Mesenchymal stem cell (in vitro differentiated cells and primary cell): ENCODE measurements at regions not wholly inside any gene's neighbourhood (a gene's known extent, or its start where the extent isn't known, plus 50 kb on each side); places are given as distances from the start of the nearest gene placed in this dataset.

Source experiments
- DNase-seq: peaks from one replicate; pipeline ENCODE4 v3.0.0-alpha.2; 2013
- H2AFZ ChIP-seq: one replicate; pipeline ENCODE4 v1.6.1; 2013; ENCODE audit warnings: low read depth, mild to moderate bottlenecking, control low read depth, inconsistent platforms, low read length, moderate library complexity
- H2AK5ac ChIP-seq: 2 replicates; pipeline ENCODE4 v1.6.1; 2013; ENCODE audit warnings: low read length, moderate library complexity, mild to moderate bottlenecking, inconsistent platforms; ENCODE audit not compliant: severe bottlenecking
- H2BK120ac ChIP-seq: one replicate; pipeline ENCODE4 v1.6.1; 2013; ENCODE audit warnings: low read depth, mild to moderate bottlenecking, inconsistent platforms, low read length, moderate library complexity
- H2BK12ac ChIP-seq, 2 experiments: one replicate each; pipeline ENCODE4 v1.6.1; 2013; ENCODE audit warnings: inconsistent platforms in 2 of 2, low read length in 2 of 2, mild to moderate bottlenecking in 2 of 2, moderate library complexity in 2 of 2, control low read depth in 1 of 2
- H2BK15ac ChIP-seq: one replicate; pipeline ENCODE4 v1.6.1; 2013; ENCODE audit warnings: mild to moderate bottlenecking, low read depth, inconsistent platforms; ENCODE audit not compliant: poor library complexity, severe bottlenecking
- H2BK5ac ChIP-seq: 2 replicates; pipeline ENCODE4 v1.6.1; 2013; ENCODE audit warnings: low read depth, mild to moderate bottlenecking, low read length, control low read depth, inconsistent platforms; ENCODE audit not compliant: poor library complexity, severe bottlenecking
- H3K14ac ChIP-seq, 2 experiments: one replicate each; pipeline ENCODE4 v1.6.1; 2013; ENCODE audit warnings: inconsistent platforms in 2 of 2, low read length in 2 of 2, control low read depth in 1 of 2, mild to moderate bottlenecking in 1 of 2, moderate library complexity in 1 of 2
- H3K18ac ChIP-seq, 2 experiments: one replicate each; pipeline ENCODE4 v1.6.1; 2013; ENCODE audit warnings: inconsistent platforms in 2 of 2, low read length in 2 of 2, control low read depth in 1 of 2, low read depth in 1 of 2, mild to moderate bottlenecking in 1 of 2
- H3K23ac ChIP-seq, 2 experiments: one replicate each; pipeline ENCODE4 v1.6.1; 2013; ENCODE audit warnings: inconsistent platforms in 2 of 2, low read length in 2 of 2, mild to moderate bottlenecking in 2 of 2, moderate library complexity in 2 of 2, control low read depth in 1 of 2
- H3K27ac ChIP-seq: 2 replicates; pipeline ENCODE4 v1.5.1; 2013; ENCODE audit warnings: mild to moderate bottlenecking, moderate library complexity, low read length, control low read depth, inconsistent platforms; ENCODE audit not compliant: poor library complexity, severe bottlenecking
- H3K27me3 ChIP-seq, 2 experiments: 2 replicates each; pipeline versions ENCODE4 v1.6.1 to v1.7.0; 2013; ENCODE audit warnings: low read length in 2 of 2, mild to moderate bottlenecking in 2 of 2, moderate library complexity in 2 of 2, control low read depth in 1 of 2, inconsistent platforms in 1 of 2; ENCODE audit not compliant: control insufficient read depth in 1 of 2, insufficient read depth in 1 of 2
- H3K36me3 ChIP-seq, 2 experiments: 2 replicates each; pipeline versions ENCODE4 v1.6.1 to v1.7.0; 2013; ENCODE audit warnings: low read length in 2 of 2, control low read depth in 1 of 2, inconsistent platforms in 1 of 2, low read depth in 1 of 2, mild to moderate bottlenecking in 1 of 2; ENCODE audit not compliant: insufficient read depth in 2 of 2, control insufficient read depth in 1 of 2
- H3K4ac ChIP-seq, 2 experiments: one replicate each; pipeline ENCODE4 v1.6.1; 2013; ENCODE audit warnings: inconsistent platforms in 2 of 2, low read length in 2 of 2, mild to moderate bottlenecking in 2 of 2, moderate library complexity in 2 of 2, control low read depth in 1 of 2, low read depth in 1 of 2
- H3K4me1 ChIP-seq: 2 replicates; pipeline ENCODE4 v1.6.1; 2013; ENCODE audit warnings: low read depth, low read length, control low read depth; ENCODE audit not compliant: control insufficient read depth, insufficient read depth
- H3K4me2 ChIP-seq: 2 replicates; pipeline ENCODE4 v1.6.1; 2013; ENCODE audit warnings: low read length, mild to moderate bottlenecking, inconsistent platforms; ENCODE audit not compliant: poor library complexity, severe bottlenecking
- H3K4me3 ChIP-seq, 2 experiments: 2 replicates each; pipeline versions ENCODE4 v1.5.1 to v1.7.0; 2013; ENCODE audit warnings: low read length in 2 of 2, mild to moderate bottlenecking in 2 of 2, control low read depth in 1 of 2, low read depth in 1 of 2; ENCODE audit not compliant: insufficient read depth in 1 of 2
- H3K79me1 ChIP-seq: replicated peaks from 2 replicates; pipeline ENCODE4 v1.6.1; 2013; ENCODE audit warnings: mild to moderate bottlenecking, control low read depth, low read length, inconsistent platforms; ENCODE audit not compliant: poor library complexity, severe bottlenecking
- H3K9ac ChIP-seq: 2 replicates; pipeline ENCODE4 v1.7.0; 2013; ENCODE audit warnings: mild to moderate bottlenecking, low read length, moderate library complexity
- H3K9me3 ChIP-seq: 2 replicates; pipeline ENCODE4 v1.7.0; 2013; ENCODE audit warnings: mild to moderate bottlenecking, low read length; ENCODE audit not compliant: control insufficient read depth
- H4K8ac ChIP-seq: one replicate; pipeline ENCODE4 v1.6.1; 2013; ENCODE audit warnings: inconsistent platforms, mild to moderate bottlenecking, low read length, moderate library complexity
- H4K91ac ChIP-seq: one replicate; pipeline ENCODE4 v1.6.1; 2013; ENCODE audit warnings: mild to moderate bottlenecking, low read length, inconsistent platforms
- WGBS: methylation state at CpG from one replicate; pipeline ENCODE4 v1.1.7; 2013; ENCODE audit warnings: mixed read lengths; 5-methylcytosine and 5-hydroxymethylcytosine counted together

GRCh38 chr6:92174398-92175073 is 1244.8 kb downstream of the EPHA7 start:
- Histone ChIP-seq H3K14ac (no peak overlapping the region), H3K9me3 (no peaks in the 10 kb centered on the region), H2BK5ac (no peak overlapping the region)

GRCh38 chr6:92169506-92169905 is 1249.9 kb downstream of the EPHA7 start:
- Histone ChIP-seq H3K27me3 (no peaks in the 10 kb centered on the region), H2BK120ac (no peak overlapping the region), H3K18ac (no peak overlapping the region), H4K8ac (no peak overlapping the region), H2BK12ac (no peak overlapping the region), H3K9ac (no peak overlapping the region), H4K91ac (no peak overlapping the region), H3K4ac (no peak overlapping the region), H2AFZ (no peak overlapping the region), H3K4me1 (no peaks in the 10 kb centered on the region), H3K23ac (no peak overlapping the region), H3K14ac (no peak overlapping the region), H3K4me3 (no peak overlapping the region), H2AK5ac (no peak overlapping the region), H2BK5ac (no peak overlapping the region), H3K36me3 (no peaks in the 10 kb centered on the region), H3K4me2 (no peak overlapping the region), H3K9me3 (peaks cover 5% of the 10 kb centered on the region), H2BK15ac (no peak overlapping the region), H3K27ac (no peak overlapping the region), H3K79me1 (no peaks in the 10 kb centered on the region)
- no peak for DNase-seq
- no CpG with 5 or more reads among the region's 1 CpG for WGBS

More at GRCh38 chr6:92174398-92175073, 1244.8 kb downstream of the EPHA7 start:
- Histone ChIP-seq H3K18ac (no peak overlapping the region), H4K91ac (no peak overlapping the region), H3K4ac (no peak overlapping the region), H2BK15ac (no peak overlapping the region), H2BK120ac (no peak overlapping the region), H3K27me3 (no peaks in the 10 kb centered on the region), H3K4me3 (no peak overlapping the region), H3K79me1 (no peaks in the 10 kb centered on the region), H3K23ac (no peak overlapping the region), H3K27ac (peak overlapping the region; percentile 37), H2BK12ac (no peak overlapping the region), H3K4me2 (no peak overlapping the region), H3K36me3 (no peaks in the 10 kb centered on the region), H3K9ac (no peak overlapping the region), H2AFZ (no peak overlapping the region), H2AK5ac (no peak overlapping the region), H4K8ac (no peak overlapping the region), H3K4me1 (peaks cover 2% of the 10 kb centered on the region)
- no peak for DNase-seq
- WGBS: 90% methylated on average over 6 of the region's 6 CpGs

DNA sequence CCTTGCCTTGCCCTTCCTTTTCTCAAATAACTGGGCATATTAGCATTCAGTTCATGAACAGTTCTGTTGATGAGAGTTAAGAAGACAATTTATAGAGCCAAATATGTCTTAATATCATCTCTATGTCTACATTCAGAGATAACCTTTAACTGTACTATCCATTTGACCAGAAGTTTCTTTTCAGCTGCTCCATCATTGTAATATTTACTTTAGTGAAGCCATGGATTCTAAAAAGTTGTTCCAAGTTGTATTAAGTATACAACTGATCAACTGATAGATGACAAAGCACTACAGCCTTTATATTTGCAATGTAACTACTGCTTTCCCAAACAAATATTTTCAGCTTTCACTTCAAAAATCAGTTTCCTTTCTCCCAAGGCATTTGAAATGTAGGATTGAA is 1252.7 kb downstream of the EPHA7 start:
- Histone ChIP-seq H3K9me3 (peaks cover 5% of the 10 kb centered on the region), H4K8ac (no peak overlapping the region), H3K14ac (no peak overlapping the region), H3K4me3 (no peak overlapping the region), H3K27me3 (no peaks in the 10 kb centered on the region), H4K91ac (no peak overlapping the region), H2AK5ac (no peak overlapping the region), H2BK120ac (no peak overlapping the region), H2BK5ac (no peak overlapping the region), H2BK15ac (no peak overlapping the region), H2AFZ (no peak overlapping the region), H3K27ac (no peak overlapping the region), H3K18ac (no peak overlapping the region), H2BK12ac (no peak overlapping the region), H3K4ac (no peak overlapping the region), H3K23ac (no peak overlapping the region), H3K36me3 (no peaks in the 10 kb centered on the region), H3K4me1 (no peaks in the 10 kb centered on the region), H3K79me1 (no peaks in the 10 kb centered on the region), H3K9ac (no peak overlapping the region), H3K4me2 (no peak overlapping the region)
- no peak for DNase-seq

DNA sequence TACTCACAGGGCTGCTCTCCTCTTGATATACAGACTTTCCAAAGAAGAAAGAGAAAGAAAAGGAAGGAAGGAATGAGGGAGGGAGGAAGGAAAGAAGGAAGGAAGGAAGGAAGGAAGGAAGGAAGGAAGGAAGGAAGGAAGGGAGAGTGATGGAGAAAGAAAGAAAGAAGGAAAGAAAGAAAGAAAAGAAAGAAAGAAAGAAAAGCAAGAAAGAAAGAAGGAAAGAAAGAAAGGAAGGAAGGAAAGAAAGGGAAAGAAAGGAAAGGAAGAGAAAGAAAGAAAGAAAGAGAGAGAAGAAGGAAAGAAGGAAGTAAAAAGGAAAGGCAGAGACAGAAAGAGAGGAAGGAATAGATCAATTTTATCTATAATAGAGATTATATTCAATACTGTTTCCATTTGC is 1257.4 kb downstream of the EPHA7 start:
- Histone ChIP-seq H2AK5ac (no peak overlapping the region), H3K79me1 (no peaks in the 10 kb centered on the region), H3K23ac (no peak overlapping the region), H2AFZ (no peak overlapping the region), H3K4ac (no peak overlapping the region), H3K14ac (no peak overlapping the region), H3K9me3 (peaks cover 5% of the 10 kb centered on the region), H3K9ac (no peak overlapping the region), H3K18ac (no peak overlapping the region), H3K4me3 (no peak overlapping the region), H2BK5ac (no peak overlapping the region), H2BK12ac (no peak overlapping the region), H3K27me3 (no peaks in the 10 kb centered on the region), H3K27ac (no peak overlapping the region), H2BK120ac (no peak overlapping the region), H3K36me3 (no peaks in the 10 kb centered on the region), H4K91ac (no peak overlapping the region), H2BK15ac (no peak overlapping the region), H3K4me2 (no peak overlapping the region), H3K4me1 (no peaks in the 10 kb centered on the region), H4K8ac (no peak overlapping the region)
- DNase-seq: no peak
